Type B pancreatic cell (in vitro differentiated cells): ENCODE measurements at regions not wholly inside any gene's neighbourhood (a gene's known extent, or its start where the extent isn't known, plus 50 kb on each side); places are given as distances from the start of the nearest gene placed in this dataset.

ENCODE experiments used
- DNase-seq: peaks from one replicate; pipeline ENCODE4 v3.0.0; 2021; ENCODE audit warnings: mixed read lengths; ENCODE audit not compliant: unreplicated experiment; ENCODE audit errors: extremely low spot score
- H3K27ac Mint-ChIP-seq: 2 replicates; pipeline ENCODE4 v1.8.0; 2021; ENCODE audit warnings: mild to moderate bottlenecking, mixed read lengths
- H3K27me3 Mint-ChIP-seq: 2 replicates; pipeline ENCODE4 v1.8.0; 2021; ENCODE audit warnings: mixed read lengths
- H3K36me3 Mint-ChIP-seq: 2 replicates; pipeline ENCODE4 v1.8.0; 2021; ENCODE audit warnings: mixed read lengths
- H3K4me1 Mint-ChIP-seq: one replicate; pipeline ENCODE4 v1.8.0; 2021; ENCODE audit warnings: mixed read lengths; ENCODE audit not compliant: unreplicated experiment
- H3K4me3 Mint-ChIP-seq: 2 replicates; pipeline ENCODE4 v1.8.0; 2021; ENCODE audit warnings: mild to moderate bottlenecking, mixed read lengths
- H3K9me3 Mint-ChIP-seq: 2 replicates; pipeline ENCODE4 v1.8.0; 2021; ENCODE audit warnings: mixed read lengths
- CTCF ChIP-seq: fragments of 200-600 bp; sonication (generic); conservative IDR thresholded peaks from 2 replicates; pipeline ENCODE4 v1.5.0; 2021; ENCODE audit warnings: antibody characterized with exemption, mild to moderate bottlenecking

DNA sequence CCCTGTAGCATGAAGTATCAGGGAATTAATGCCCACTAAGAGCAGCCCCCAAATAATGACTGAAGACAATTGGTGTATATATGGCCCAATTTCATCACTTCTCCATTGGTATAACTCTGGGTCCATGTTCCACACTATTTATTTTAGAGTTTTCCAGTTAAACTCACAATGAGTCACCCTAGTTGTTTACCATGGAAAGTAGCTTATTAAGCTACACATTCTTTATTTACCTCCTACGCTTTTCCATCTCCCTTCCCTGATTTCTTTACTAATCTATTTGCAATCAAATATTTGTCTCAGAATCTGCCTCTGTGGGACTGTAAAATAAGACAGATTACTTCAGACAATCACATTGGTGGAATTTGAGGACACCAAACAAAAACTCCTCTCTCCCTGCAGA, 655.6 kb downstream of the SORCS1 start:
- Mint-ChIP-seq H3K27me3 (peaks cover 3% of the 10 kb centered on the region), H3K27ac (no peak overlapping the region), H3K4me1 (peaks cover 11% of the 10 kb centered on the region), H3K36me3 (no peaks in the 10 kb centered on the region), H3K4me3 (no peak overlapping the region), H3K9me3 (no peaks in the 10 kb centered on the region)
- DNase-seq = no peak
- TF ChIP-seq CTCF = no peak

GRCh38 chr10:106506526-106507283, 657.8 kb downstream of the SORCS1 start:
- peaks cover 3% of the 10 kb centered on the region for H3K27me3 Mint-ChIP-seq
- no peak for TF ChIP-seq CTCF
- H3K36me3 Mint-ChIP-seq = no peaks in the 10 kb centered on the region
- H3K9me3 Mint-ChIP-seq = no peaks in the 10 kb centered on the region
- no peak for DNase-seq
- no peak overlapping the region for H3K4me3 Mint-ChIP-seq
- no peak overlapping the region for H3K27ac Mint-ChIP-seq
- H3K4me1 Mint-ChIP-seq = no peaks in the 10 kb centered on the region

GRCh38 chr10:106504536-106504935, 660.0 kb downstream of the SORCS1 start:
- no peak for TF ChIP-seq CTCF
- Mint-ChIP-seq H3K27ac (no peak overlapping the region), H3K36me3 (no peaks in the 10 kb centered on the region), H3K4me3 (no peak overlapping the region), H3K9me3 (peaks cover 8% of the 10 kb centered on the region), H3K27me3 (peaks cover 3% of the 10 kb centered on the region), H3K4me1 (peaks cover 9% of the 10 kb centered on the region)
- no peak for DNase-seq

GRCh38 chr10:106502641-106503040, 661.9 kb downstream of the SORCS1 start:
- Mint-ChIP-seq H3K4me1 (peaks cover 9% of the 10 kb centered on the region), H3K36me3 (no peaks in the 10 kb centered on the region), H3K27me3 (peaks cover 3% of the 10 kb centered on the region), H3K9me3 (peaks cover 8% of the 10 kb centered on the region), H3K4me3 (no peak overlapping the region), H3K27ac (no peak overlapping the region)
- no peak for TF ChIP-seq CTCF
- DNase-seq = no peak

DNA sequence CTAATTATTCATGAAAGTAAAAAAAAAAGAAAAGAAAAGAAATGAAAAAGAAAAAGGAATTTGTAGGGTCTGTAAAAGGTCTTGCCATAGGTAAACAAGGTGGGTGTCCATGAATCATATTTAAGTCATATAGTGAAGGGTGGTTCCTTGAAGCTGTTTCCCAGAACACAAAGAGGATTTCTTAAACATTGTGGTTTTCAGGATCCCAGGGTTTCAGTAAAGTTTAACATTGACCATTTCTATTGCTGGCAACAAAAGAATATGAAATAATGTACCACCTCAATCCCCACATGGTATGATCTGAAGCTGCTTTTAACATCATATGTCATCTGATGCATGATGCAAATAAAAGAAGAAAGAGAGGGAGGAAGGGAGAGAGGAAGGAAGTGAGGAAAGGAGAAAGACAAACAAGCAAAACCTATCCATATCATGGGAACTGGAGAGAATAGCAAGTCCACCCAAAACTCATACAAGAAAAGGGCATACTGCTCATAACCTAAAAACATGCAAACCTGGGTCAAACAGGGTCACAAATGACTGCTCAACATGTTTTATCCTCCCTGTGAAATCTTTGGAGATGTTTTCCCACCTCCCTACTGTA, 663.5 kb downstream of the SORCS1 start:
- Mint-ChIP-seq H3K4me3 (no peak overlapping the region), H3K27me3 (no peaks in the 10 kb centered on the region), H3K36me3 (no peaks in the 10 kb centered on the region), H3K9me3 (peaks cover 8% of the 10 kb centered on the region), H3K4me1 (peaks cover 9% of the 10 kb centered on the region), H3K27ac (no peak overlapping the region)
- DNase-seq = no peak
- TF ChIP-seq CTCF = no peak
